ENCODE measurements at regions not wholly inside any gene's neighbourhood (a gene's known extent, or its start where the extent isn't known, plus 50 kb on each side); places are given as distances from the start of the nearest gene placed in this dataset.

DNA sequence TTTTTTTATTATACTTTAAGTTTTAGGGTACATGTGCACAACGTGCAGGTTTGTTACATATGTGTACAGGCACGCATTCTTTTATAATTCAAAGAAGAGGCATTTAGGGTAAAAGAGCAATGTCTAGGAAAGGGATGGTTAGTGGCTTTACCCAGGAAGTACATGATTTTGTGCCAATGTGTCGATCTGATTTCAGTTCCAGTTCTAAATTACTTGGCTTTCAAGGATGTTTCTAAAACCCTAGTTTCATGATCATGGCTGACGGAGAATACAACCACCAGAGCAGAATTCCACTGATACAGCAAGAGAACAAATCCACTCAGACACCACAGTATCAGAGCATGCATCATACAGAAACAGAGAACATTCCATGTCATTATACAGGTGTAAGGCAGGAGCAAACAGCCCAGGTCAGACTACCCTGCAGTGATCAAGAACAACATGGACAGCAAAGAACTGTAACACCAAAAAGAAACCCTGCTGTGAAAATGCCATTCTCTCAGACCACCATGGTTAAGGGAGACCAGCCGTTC is 116.7 kb upstream of the STK17B start:
- TF ChIP-seq, protein P1, sequence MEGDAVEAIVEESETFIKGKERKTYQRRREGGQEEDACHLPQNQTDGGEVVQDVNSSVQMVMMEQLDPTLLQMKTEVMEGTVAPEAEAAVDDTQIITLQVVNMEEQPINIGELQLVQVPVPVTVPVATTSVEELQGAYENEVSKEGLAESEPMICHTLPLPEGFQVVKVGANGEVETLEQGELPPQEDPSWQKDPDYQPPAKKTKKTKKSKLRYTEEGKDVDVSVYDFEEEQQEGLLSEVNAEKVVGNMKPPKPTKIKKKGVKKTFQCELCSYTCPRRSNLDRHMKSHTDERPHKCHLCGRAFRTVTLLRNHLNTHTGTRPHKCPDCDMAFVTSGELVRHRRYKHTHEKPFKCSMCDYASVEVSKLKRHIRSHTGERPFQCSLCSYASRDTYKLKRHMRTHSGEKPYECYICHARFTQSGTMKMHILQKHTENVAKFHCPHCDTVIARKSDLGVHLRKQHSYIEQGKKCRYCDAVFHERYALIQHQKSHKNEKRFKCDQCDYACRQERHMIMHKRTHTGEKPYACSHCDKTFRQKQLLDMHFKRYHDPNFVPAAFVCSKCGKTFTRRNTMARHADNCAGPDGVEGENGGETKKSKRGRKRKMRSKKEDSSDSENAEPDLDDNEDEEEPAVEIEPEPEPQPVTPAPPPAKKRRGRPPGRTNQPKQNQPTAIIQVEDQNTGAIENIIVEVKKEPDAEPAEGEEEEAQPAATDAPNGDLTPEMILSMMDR (IDR thresholded peaks at IDR 0.05) = no peak
- TF ChIP-seq EZH2 (IDR thresholded peaks at IDR 0.05; ENCODE audit: borderline replicate concordance, insufficient read depth, low read depth, low read length, poor library complexity, severe bottlenecking) = no peak
